ENCODE measurements at regions not wholly inside any gene's neighbourhood (a gene's known extent, or its start where the extent isn't known, plus 50 kb on each side); places are given as distances from the start of the nearest gene placed in this dataset.

- no TSS peak for BruUV-seq (replicated peaks)
- Histone ChIP-seq H2AFZ (replicated peaks; ENCODE audit: low read length, poor library complexity) (no peak overlapping the region), H3K79me1 (ENCODE audit: low read depth in 1 of 2, low read length in 2 of 2) (no peaks in the 10 kb centered on the region), H3K4me2 (ENCODE audit: low read depth, low read length) (no peak overlapping the region), H2BK15ac (ENCODE audit: low read depth, low read length) (no peak overlapping the region), H2BK5ac (ENCODE audit: low read depth, low read length, poor library complexity, severe bottlenecking) (no peak overlapping the region), H2BK20ac (ENCODE audit: low read depth, low read length) (no peak overlapping the region), H3K9me3 (ENCODE audit: control insufficient read depth, insufficient read depth, low read length) (peaks cover 9% of the 10 kb centered on the region), H4K8ac (ENCODE audit: low read depth in 2 of 2, low read length in 2 of 2) (no peak overlapping the region), H2BK120ac (ENCODE audit: low read depth, low read length) (no peak overlapping the region), H4K91ac (ENCODE audit: insufficient read depth, low read depth, low read length) (no peak overlapping the region), H4K20me1 (ENCODE audit: insufficient read depth, low read length) (no peaks in the 10 kb centered on the region), H3K23ac (ENCODE audit: low read depth, low read length) (no peak overlapping the region), H2AK9ac (replicated peaks; ENCODE audit: low read depth, low read length, poor library complexity) (no peak overlapping the region), H4K5ac (ENCODE audit: low read depth, low read length) (no peak overlapping the region), H2AK5ac (ENCODE audit: low read depth, low read length) (no peak overlapping the region), H3K18ac (ENCODE audit: low read depth, low read length) (no peak overlapping the region), H3K56ac (ENCODE audit: extremely low read depth, insufficient read depth, low read length) (no peak overlapping the region), H3K9ac (ENCODE audit: low read depth, low read length) (no peak overlapping the region), H3K36me3 (ENCODE audit: control insufficient read depth, insufficient read depth, low read length) (no peaks in the 10 kb centered on the region), H3K27me3 (ENCODE audit: control insufficient read depth, insufficient read depth, low read length) (no peaks in the 10 kb centered on the region), H3K14ac (replicated peaks; ENCODE audit: low read depth, low read length) (no peak overlapping the region), H3K27ac (ENCODE audit: insufficient read depth, low read length) (no peak overlapping the region), H3K4ac (ENCODE audit: low read depth, low read length) (no peak overlapping the region), H3K4me1 (ENCODE audit: control insufficient read depth, insufficient read depth, low read length) (no peaks in the 10 kb centered on the region), H3K4me3 (ENCODE audit: insufficient read depth, low read depth, low read length) (no peak overlapping the region), H3K9me1 (ENCODE audit: insufficient read depth, low read length) (no peaks in the 10 kb centered on the region)
- no peak for ATAC-seq (ENCODE audit: low read depth)
- intact Hi-C loops (cut with micrococcal nuclease) (no loop called here), in situ Hi-C loops (cut with MboI; ENCODE audit: low sequenced_read_pairs) (no loop called here), dilution Hi-C loops (cut with HindIII; ENCODE audit: low sequenced_read_pairs, unreplicated experiment) (no loop called here)
- ChIA-PET CTCF (no interaction called here), POLR2A (ENCODE audit: unreplicated experiment) (no interaction called here)
- no peak for DNase-seq
- WGBS, 2 experiments (ENCODE audit: extremely low coverage in 2 of 2, insufficient read length in 1 of 2): 59% methylated on average over 8 of the region's 12 CpGs; no CpG with 5 or more reads in 1 of the 2 experiments
- TF ChIP-seq RFX5 (IDR thresholded peaks at IDR 0.05; ENCODE audit: low read depth, low read length): no peak
- TF ChIP-seq RCOR1 (IDR thresholded peaks at IDR 0.05; ENCODE audit: insufficient replicate concordance, low read length): no peak
- TF ChIP-seq CEBPB (IDR thresholded peaks at IDR 0.05; ENCODE audit: low read depth, low read length): no peak
- no peak for TF ChIP-seq ELK1 (IDR thresholded peaks at IDR 0.05; ENCODE audit: borderline replicate concordance, low read depth, low read length)
- TF ChIP-seq MXI1 (IDR thresholded peaks at IDR 0.05; ENCODE audit: borderline replicate concordance, low read depth, low read length): no peak
- no peak for TF ChIP-seq FOS (IDR thresholded peaks at IDR 0.05; ENCODE audit: low read depth, low read length)
- no peak for TF ChIP-seq MAFK (IDR thresholded peaks at IDR 0.05; ENCODE audit: low read depth, low read length)
- TF ChIP-seq USF2 (IDR thresholded peaks at IDR 0.05; ENCODE audit: low read depth, low read length): no peak
- TF ChIP-seq NFE2L2 (IDR thresholded peaks at IDR 0.05; ENCODE audit: low read depth, low read length): no peak
- TF ChIP-seq POLR2A (IDR thresholded peaks at IDR 0.05; ENCODE audit: low read depth, low read length): no peak
- TF ChIP-seq SMC3 (IDR thresholded peaks at IDR 0.05; ENCODE audit: low read depth, low read length): no peak
- TF ChIP-seq CHD1 (IDR thresholded peaks at IDR 0.05; ENCODE audit: low read depth, low read length): no peak
- no peak for TF ChIP-seq CTCF (conservative IDR thresholded peaks at IDR 0.05; ENCODE audit: low read depth, low read length)
- no peak for TF ChIP-seq RAD21 (IDR thresholded peaks at IDR 0.05; ENCODE audit: low read length)
- TF ChIP-seq MAZ (IDR thresholded peaks at IDR 0.05; ENCODE audit: borderline replicate concordance, low read depth, low read length): no peak
- no peak for TF ChIP-seq BHLHE40 (IDR thresholded peaks at IDR 0.05; ENCODE audit: low read depth, low read length)
These were observed 265.4 kb upstream of the CDH4 start for GRCh38 chr20:60986506-60987156.
